ENCODE measurements at regions not wholly inside any gene's neighbourhood (a gene's known extent, or its start where the extent isn't known, plus 50 kb on each side); places are given as distances from the start of the nearest gene placed in this dataset.

DNA sequence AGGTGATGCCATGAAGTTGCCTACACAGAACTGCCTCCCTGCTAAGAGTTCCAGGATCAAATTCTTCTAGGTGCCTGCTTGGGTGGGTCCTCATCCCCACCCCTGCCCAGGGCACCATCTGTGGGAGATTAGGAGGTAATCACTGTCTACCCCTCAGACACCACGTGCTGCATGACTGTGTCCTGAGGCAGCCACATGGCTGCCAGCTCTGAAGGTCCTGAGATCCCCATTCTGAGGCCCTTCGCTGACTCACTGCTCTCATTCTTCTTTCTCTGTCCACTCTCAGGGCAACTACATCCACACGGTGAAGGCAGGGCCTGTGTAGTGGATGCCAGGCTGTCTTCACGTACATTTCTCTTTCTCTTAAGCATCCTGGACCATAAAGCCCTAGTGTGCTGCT, 222.9 kb upstream of the ANKRD55 start:
- TF ChIP-seq, protein P1, sequence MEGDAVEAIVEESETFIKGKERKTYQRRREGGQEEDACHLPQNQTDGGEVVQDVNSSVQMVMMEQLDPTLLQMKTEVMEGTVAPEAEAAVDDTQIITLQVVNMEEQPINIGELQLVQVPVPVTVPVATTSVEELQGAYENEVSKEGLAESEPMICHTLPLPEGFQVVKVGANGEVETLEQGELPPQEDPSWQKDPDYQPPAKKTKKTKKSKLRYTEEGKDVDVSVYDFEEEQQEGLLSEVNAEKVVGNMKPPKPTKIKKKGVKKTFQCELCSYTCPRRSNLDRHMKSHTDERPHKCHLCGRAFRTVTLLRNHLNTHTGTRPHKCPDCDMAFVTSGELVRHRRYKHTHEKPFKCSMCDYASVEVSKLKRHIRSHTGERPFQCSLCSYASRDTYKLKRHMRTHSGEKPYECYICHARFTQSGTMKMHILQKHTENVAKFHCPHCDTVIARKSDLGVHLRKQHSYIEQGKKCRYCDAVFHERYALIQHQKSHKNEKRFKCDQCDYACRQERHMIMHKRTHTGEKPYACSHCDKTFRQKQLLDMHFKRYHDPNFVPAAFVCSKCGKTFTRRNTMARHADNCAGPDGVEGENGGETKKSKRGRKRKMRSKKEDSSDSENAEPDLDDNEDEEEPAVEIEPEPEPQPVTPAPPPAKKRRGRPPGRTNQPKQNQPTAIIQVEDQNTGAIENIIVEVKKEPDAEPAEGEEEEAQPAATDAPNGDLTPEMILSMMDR (IDR thresholded peaks at IDR 0.05; ENCODE audit: borderline replicate concordance, control extremely low read depth, extremely low read depth, insufficient read depth, missing control alignments) = no peak
- no peak for DNase-seq (ENCODE audit: low spot score)
- in situ Hi-C loops (cut with MboI; ENCODE audit: low sequenced_read_pairs, unreplicated experiment) = no loop called here

DNA sequence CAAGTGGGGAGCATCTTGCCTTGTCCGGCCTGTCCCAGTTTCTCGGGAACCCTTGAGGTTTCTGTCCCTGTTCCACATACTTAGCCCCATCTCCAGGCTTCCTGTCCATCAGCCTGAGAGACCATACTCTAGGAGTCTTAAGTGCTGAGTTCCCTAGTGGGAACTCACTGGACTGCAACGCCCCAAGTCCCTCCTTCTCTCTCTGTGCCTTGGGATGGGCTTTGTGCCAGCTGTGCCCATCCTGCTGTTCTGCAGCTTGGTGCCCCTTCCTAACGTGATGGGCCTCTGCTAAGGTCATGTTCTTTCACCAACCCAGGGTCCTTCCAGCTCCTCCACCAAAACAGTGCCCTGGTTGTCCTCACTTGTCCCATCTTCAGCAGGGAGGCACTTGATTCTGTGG, 222.3 kb upstream of the ANKRD55 start:
- in situ Hi-C loops (cut with MboI; ENCODE audit: low sequenced_read_pairs, unreplicated experiment) = no loop called here
- TF ChIP-seq, protein P1 (IDR thresholded peaks at IDR 0.05; ENCODE audit: borderline replicate concordance, control extremely low read depth, extremely low read depth, insufficient read depth, missing control alignments) = no peak

DNA sequence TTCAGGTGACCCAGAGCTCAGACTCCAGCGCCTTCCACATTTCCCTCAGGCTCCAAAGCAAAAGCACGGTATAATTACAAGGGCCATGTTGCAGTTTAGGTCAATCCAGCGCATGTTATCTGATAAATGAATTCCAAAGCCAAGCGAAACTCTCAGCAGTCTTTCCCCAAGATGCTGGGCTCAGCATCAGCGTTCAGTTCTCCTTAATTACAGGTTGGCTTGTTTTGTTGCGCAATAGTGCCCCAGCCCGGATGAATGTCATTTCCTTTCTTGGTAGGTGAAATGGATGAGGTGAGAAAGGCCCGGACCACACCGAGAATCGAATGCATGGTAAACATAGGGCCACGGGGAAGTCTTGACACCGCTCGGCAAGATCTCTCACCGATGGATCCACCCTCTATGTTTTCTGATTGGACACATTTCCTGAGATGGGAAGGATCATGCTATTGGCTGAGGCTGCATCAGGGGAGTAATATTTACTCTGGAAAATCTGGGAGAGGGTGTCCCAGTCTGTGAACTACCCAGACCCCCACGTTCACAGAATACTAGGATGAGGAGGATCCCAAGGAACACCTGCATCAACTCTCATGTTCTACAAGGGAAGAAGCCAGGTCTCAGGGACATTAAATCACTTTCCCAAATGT, 221.2 kb upstream of the ANKRD55 start:
- TF ChIP-seq, protein P1 (IDR thresholded peaks at IDR 0.05; ENCODE audit: borderline replicate concordance, control extremely low read depth, extremely low read depth, insufficient read depth, missing control alignments) = no peak
- in situ Hi-C loops (cut with MboI; ENCODE audit: low sequenced_read_pairs, unreplicated experiment) = no loop called here
- no peak for DNase-seq (ENCODE audit: low spot score)

More for the DNA sequence above, 222.3 kb upstream of the ANKRD55 start:
- DNase-seq (ENCODE audit: low spot score) = no peak

DNA sequence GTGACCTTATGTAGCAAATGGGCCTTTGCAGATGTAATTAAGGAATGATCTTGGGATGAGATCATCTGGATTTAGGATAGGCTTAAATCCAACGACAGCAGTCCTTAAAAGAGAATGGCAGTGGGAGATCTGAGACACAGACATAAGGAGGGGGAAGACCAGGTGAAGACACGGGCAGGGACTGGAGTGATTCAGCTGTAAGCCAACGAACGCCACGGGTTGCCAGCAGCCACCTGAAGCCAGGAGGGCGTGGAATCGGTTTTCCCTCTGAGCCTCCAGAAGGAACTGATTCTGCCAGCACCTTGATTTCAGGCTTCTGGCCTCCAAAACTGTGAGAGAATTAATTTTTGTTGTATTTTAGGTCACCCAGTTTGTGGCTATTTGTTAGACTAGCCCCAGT, 218.6 kb upstream of the ANKRD55 start:
- in situ Hi-C loops (cut with MboI; ENCODE audit: low sequenced_read_pairs, unreplicated experiment) = no loop called here
- DNase-seq (ENCODE audit: low spot score) = no peak
- TF ChIP-seq, protein P1 (IDR thresholded peaks at IDR 0.05; ENCODE audit: borderline replicate concordance, control extremely low read depth, extremely low read depth, insufficient read depth, missing control alignments) = no peak

DNA sequence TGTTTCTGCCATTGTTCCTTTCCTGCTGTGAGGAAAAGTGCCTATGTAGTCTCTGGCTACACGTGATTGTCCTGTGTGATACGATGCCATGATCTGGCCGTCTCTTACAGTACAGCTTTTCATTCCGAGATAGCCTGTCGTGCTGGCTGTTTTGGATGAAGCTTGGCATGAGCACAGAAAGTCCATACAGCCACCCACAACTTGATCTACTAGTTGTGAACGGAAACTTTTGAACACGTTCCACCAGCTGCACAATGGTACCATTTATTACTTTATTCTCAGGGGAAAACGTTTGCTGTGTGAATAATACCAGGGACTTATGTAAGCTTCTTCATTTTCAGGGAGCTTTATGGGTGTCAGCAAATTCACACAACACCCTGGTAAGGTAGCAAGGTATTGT, 217.6 kb upstream of the ANKRD55 start:
- TF ChIP-seq, protein P1 (IDR thresholded peaks at IDR 0.05; ENCODE audit: borderline replicate concordance, control extremely low read depth, extremely low read depth, insufficient read depth, missing control alignments) = no peak
- in situ Hi-C loops (cut with MboI; ENCODE audit: low sequenced_read_pairs, unreplicated experiment) = no loop called here
- no peak for DNase-seq (ENCODE audit: low spot score)

DNA sequence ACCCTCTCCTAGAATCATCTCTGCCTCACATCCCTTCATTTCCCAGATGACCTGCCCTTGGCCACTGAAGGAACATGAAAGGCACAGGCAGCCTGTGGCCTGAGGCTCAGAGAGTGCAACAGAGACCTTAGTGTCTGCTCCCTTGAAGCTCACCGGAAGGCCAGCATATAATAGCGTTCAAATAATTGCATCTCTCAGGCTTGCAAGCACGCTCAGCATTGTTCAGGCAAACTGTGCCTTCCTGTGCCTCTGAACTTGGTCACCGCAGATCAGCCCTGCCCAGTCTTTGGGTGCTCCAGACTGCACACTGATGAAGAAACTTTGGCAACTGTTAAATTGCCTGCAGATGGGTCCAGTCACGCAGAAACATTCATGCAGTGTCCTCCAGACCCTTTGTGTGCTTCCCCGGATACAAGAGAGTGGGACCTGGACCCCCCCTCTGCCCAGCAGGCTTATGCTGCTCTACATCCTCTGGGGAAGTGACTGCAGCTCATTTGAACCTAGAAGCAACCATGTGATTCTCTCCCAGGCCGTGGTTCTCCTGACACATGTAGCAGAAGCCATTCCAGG, 216.0 kb upstream of the ANKRD55 start:
- DNase-seq (ENCODE audit: low spot score) = no peak
- in situ Hi-C loops (cut with MboI; ENCODE audit: low sequenced_read_pairs, unreplicated experiment) = no loop called here
- TF ChIP-seq, protein P1 (IDR thresholded peaks at IDR 0.05; ENCODE audit: borderline replicate concordance, control extremely low read depth, extremely low read depth, insufficient read depth, missing control alignments) = no peak

Measured in GM13976 (cell line).